B cell (primary cell): ENCODE measurements at regions not wholly inside any gene's neighbourhood (a gene's known extent, or its start where the extent isn't known, plus 50 kb on each side); places are given as distances from the start of the nearest gene placed in this dataset.
"Not testable (repeated sequence)": the region's sequence is repeated elsewhere in the genome, so short reads cannot be mapped to it uniquely, and the experiment has no call there.

Experiments used
- ATAC-seq: fragments of 200-7000 bp; cut with Tn5 transposase; one replicate; pipeline ENCODE4 v1.10.0; 2021; ENCODE audit warnings: low read depth, mild to moderate bottlenecking, moderate number of reproducible peaks, moderate library complexity
- CTCF ChIA-PET: fragments of 350-600 bp; sonication (Branson Sonifier 250); formaldehyde crosslinking; loops from one replicate; lab custom pipeline; 2021; ENCODE audit warnings: antibody characterized with exemption, inconsistent platforms; lab: Charles Lee
- POLR2A ChIA-PET: fragments of 350-600 bp; sonication (Branson Sonifier 250); formaldehyde crosslinking; loops from one replicate; lab custom pipeline; 2021; ENCODE audit warnings: antibody characterized with exemption; lab: Charles Lee
- DNase-seq: peaks from one replicate; pipeline ENCODE4 v3.0.0; 2013
- H2AFZ ChIP-seq: 2 replicates; pipeline ENCODE4 v1.6.1; 2012; ENCODE audit warnings: mild to moderate bottlenecking, low read depth, low read length; ENCODE audit not compliant: insufficient read depth, poor library complexity, severe bottlenecking
- H3K27ac ChIP-seq, 2 donors: 1 replicate in 1 of 2; 2 replicates in 1 of 2; pipeline ENCODE4 v1.5.1; 2012 to 2013; ENCODE audit warnings: low read length in 2 of 2, mild to moderate bottlenecking in 2 of 2, moderate library complexity in 1 of 2
- H3K27me3 ChIP-seq, 4 experiments: fragments of 200-600 bp in 1 of 4; sonication (generic) in 1 of 4; replicated peaks in 1 of 4; 1 replicate in 2 of 4; 2 replicates in 2 of 4; pipeline versions ENCODE4 v1.6.1 to v1.7.0; 2013 to 2016; ENCODE audit warnings: low read length in 3 of 4, mild to moderate bottlenecking in 2 of 4, mixed read lengths in 1 of 4, moderate library complexity in 1 of 4; ENCODE audit not compliant: insufficient read depth in 4 of 4, control insufficient read depth in 3 of 4; ENCODE audit errors: control extremely low read depth in 1 of 4
- H3K36me3 ChIP-seq, 2 experiments: replicated peaks in 1 of 2; 1 replicate in 1 of 2; 2 replicates in 1 of 2; pipeline versions ENCODE4 v1.6.1 to v1.7.1; 2013; ENCODE audit warnings: low read length in 1 of 2; ENCODE audit not compliant: insufficient read depth in 2 of 2, control insufficient read depth in 1 of 2; ENCODE audit errors: control extremely low read depth in 1 of 2, extremely low read depth in 1 of 2
- H3K4me1 ChIP-seq, 2 donors: fragments of 200-600 bp in 1 of 2; sonication (generic) in 1 of 2; 1 replicate in 1 of 2; 2 replicates in 1 of 2; pipeline versions ENCODE4 v1.5.1 to v1.6.1; 2013 to 2017; ENCODE audit warnings: low read length in 2 of 2; ENCODE audit not compliant: control insufficient read depth in 2 of 2, insufficient read depth in 2 of 2
- H3K4me2 ChIP-seq: replicated peaks from 2 replicates; pipeline ENCODE3; 2012; ENCODE audit warnings: mild to moderate bottlenecking, low read depth, low read length; ENCODE audit not compliant: poor library complexity, severe bottlenecking
- H3K4me3 ChIP-seq, 5 experiments: fragments of 200-600 bp in 1 of 5; sonication (generic) in 1 of 5; 1 replicate in 3 of 5; 2 replicates in 2 of 5; pipeline versions ENCODE4 v1.5.1 to v1.7.0; 2011 to 2016; ENCODE audit warnings: low read length in 4 of 5, mild to moderate bottlenecking in 4 of 5, low read depth in 2 of 5, control low read depth in 1 of 5, moderate library complexity in 1 of 5; ENCODE audit not compliant: insufficient read depth in 1 of 5; ENCODE audit errors: control extremely low read depth in 1 of 5, extremely low read depth in 1 of 5
- H3K79me2 ChIP-seq: fragments of 200-600 bp; sonication (generic); one replicate; pipeline ENCODE4 v1.6.0; 2016; ENCODE audit warnings: low read length; ENCODE audit not compliant: control insufficient read depth, insufficient read depth
- H3K9ac ChIP-seq: fragments of 200-600 bp; sonication (generic); 2 replicates; pipeline ENCODE4 v1.6.1; 2017; ENCODE audit warnings: mild to moderate bottlenecking, low read length, moderate library complexity
- H3K9me3 ChIP-seq, 3 donors: one replicate each; pipeline versions ENCODE4 v1.6.1 to v1.7.1; 2013; ENCODE audit warnings: low read length in 2 of 3; ENCODE audit not compliant: control insufficient read depth in 2 of 3, insufficient read depth in 1 of 3; ENCODE audit errors: control extremely low read depth in 1 of 3
- H4K20me1 ChIP-seq: 2 replicates; pipeline ENCODE4 v1.6.0; 2012; ENCODE audit warnings: mild to moderate bottlenecking, low read length; ENCODE audit not compliant: insufficient read depth, control insufficient read depth, poor library complexity, severe bottlenecking
- H3K27ac Mint-ChIP-seq: one replicate; pipeline ENCODE4 v1.8.0; 2021; ENCODE audit warnings: mixed read lengths
- H3K27me3 Mint-ChIP-seq: one replicate; pipeline ENCODE4 v1.8.0; 2021; ENCODE audit warnings: mixed read lengths
- H3K4me1 Mint-ChIP-seq: one replicate; pipeline ENCODE4 v1.8.0; 2021; ENCODE audit warnings: mixed read lengths
- H3K4me3 Mint-ChIP-seq: one replicate; pipeline ENCODE4 v1.8.0; 2021; ENCODE audit warnings: mixed read lengths
- H3K9me3 Mint-ChIP-seq: one replicate; pipeline ENCODE4 v1.8.0; 2022; ENCODE audit warnings: mixed read lengths; ENCODE audit not compliant: insufficient read depth
- CTCF ChIP-seq: fragments of 200-600 bp; IDR thresholded peaks from one replicate; pipeline ENCODE4 v1.8.0; 2022; ENCODE audit warnings: antibody characterized with exemption, mild to moderate bottlenecking
- EZH2 ChIP-seq: IDR thresholded peaks from 2 replicates; pipeline ENCODE4 v1.6.1; 2012; ENCODE audit warnings: borderline replicate concordance, low read depth, mild to moderate bottlenecking, moderate library complexity, low read length; ENCODE audit not compliant: insufficient read depth, poor library complexity, severe bottlenecking
- WGBS: methylation state at CpG from one replicate; pipeline ENCODE4 v1.1.5; 2013; ENCODE audit warnings: missing lambda C conversion rate; ENCODE audit not compliant: insufficient coverage; 5-methylcytosine and 5-hydroxymethylcytosine counted together
- intact Hi-C: fragments of 100-400 bp; cut with micrococcal nuclease; formaldehyde crosslinking; loops from one replicate; pipeline ENCODE4 v1.10.0; 2022

DNA sequence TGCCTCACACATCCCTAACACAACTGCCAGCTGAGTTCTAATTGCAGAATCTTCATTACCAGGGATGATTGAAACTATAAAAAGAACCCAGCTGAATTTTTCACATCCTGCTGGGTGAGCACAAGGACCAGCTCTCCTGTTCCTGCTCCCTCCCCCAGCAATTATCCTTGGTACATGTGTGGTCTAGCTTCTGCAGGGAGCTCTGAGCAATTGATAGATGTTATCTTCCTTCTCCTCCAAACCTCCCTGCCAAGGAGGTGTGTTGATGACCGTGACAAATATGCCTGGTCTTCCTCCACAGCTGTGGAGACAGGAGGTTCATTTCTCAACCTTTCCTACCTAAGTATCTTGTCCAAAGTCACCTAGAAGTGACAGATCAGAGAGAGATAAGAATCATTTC, 65.3 kb upstream of the MAN1A2 start:
- Histone ChIP-seq H3K27ac (no peak overlapping the region), H3K9me3 (peaks cover 0 to 6% (median 0%) of the 10 kb centered on the region in 3 donors), H3K4me2 (no peak overlapping the region), H3K4me3 (no peak overlapping the region), H4K20me1 (no peaks in the 10 kb centered on the region), H2AFZ (no peak overlapping the region), H3K27me3 (no peaks in the 10 kb centered on the region), H3K9ac (no peak overlapping the region), H3K36me3 (no peaks in the 10 kb centered on the region), H3K4me1 (no peaks in the 10 kb centered on the region), H3K79me2 (no peaks in the 10 kb centered on the region)
- CTCF ChIA-PET = no interaction called here
- WGBS = no CpG with 5 or more reads among the region's 1 CpG
- Mint-ChIP-seq H3K27ac (no peak overlapping the region), H3K4me1 (no peaks in the 10 kb centered on the region), H3K9me3 (peaks cover 2% of the 10 kb centered on the region), H3K27me3 (no peaks in the 10 kb centered on the region), H3K4me3 (no peak overlapping the region)
- intact Hi-C loops = no loop called here
- DNase-seq (no peak), ATAC-seq (no peak)
- POLR2A ChIA-PET = no interaction called here
- TF ChIP-seq EZH2 (no peak), CTCF (no peak)

GRCh38 chr1:117300183-117300582, 67.1 kb upstream of the MAN1A2 start:
- intact Hi-C loops, H3K4me3 Mint-ChIP-seq, H3K36me3 ChIP-seq, DNase-seq, H3K27ac Mint-ChIP-seq, H3K27me3 ChIP-seq, H3K4me1 ChIP-seq, CTCF ChIA-PET, H3K27ac ChIP-seq, H3K4me3 ChIP-seq, H3K4me2 ChIP-seq, H3K79me2 ChIP-seq, H2AFZ ChIP-seq, H3K9ac ChIP-seq, H3K27me3 Mint-ChIP-seq, ATAC-seq, H3K9me3 Mint-ChIP-seq, POLR2A ChIA-PET, H3K9me3 ChIP-seq, H4K20me1 ChIP-seq, H3K4me1 Mint-ChIP-seq: not testable (repeated sequence)
- no CpG with 5 or more reads among the region's 6 CpGs for WGBS
